Fibroblast of mammary gland (primary cell): ENCODE measurements at regions not wholly inside any gene's neighbourhood (a gene's known extent, or its start where the extent isn't known, plus 50 kb on each side); places are given as distances from the start of the nearest gene placed in this dataset.

Source experiments
- DNase-seq: peaks from one replicate; pipeline ENCODE4 v3.0.0-alpha.2; 2010; ENCODE audit warnings: low read depth
- H3K4me3 ChIP-seq: 2 replicates; pipeline ENCODE4 v1.5.1; 2011; ENCODE audit warnings: low read depth, mild to moderate bottlenecking, low read length, moderate library complexity; ENCODE audit not compliant: control insufficient read depth
- CTCF ChIP-seq: conservative IDR thresholded peaks from 2 replicates; pipeline ENCODE4 v1.5.1; 2011; ENCODE audit warnings: low read depth, low read length, inconsistent platforms; ENCODE audit not compliant: control insufficient read depth, insufficient read depth

GRCh38 chr5:88938488-88938887 is 55.5 kb upstream of the MEF2C start:
- DNase-seq: no peak
- TF ChIP-seq CTCF: no peak
- no peak overlapping the region for H3K4me3 ChIP-seq

- DNase-seq: no peak
- TF ChIP-seq CTCF: no peak
- no peak overlapping the region for H3K4me3 ChIP-seq
Measured at GRCh38 chr5:88937406-88937805, 54.4 kb upstream of the MEF2C start.

GRCh38 chr5:88934439-88934838 is 51.5 kb upstream of the MEF2C start:
- no peak for TF ChIP-seq CTCF
- no peak for DNase-seq
- H3K4me3 ChIP-seq: no peak overlapping the region
